Head of caudate nucleus (tissue), 42 donors: ENCODE measurements at regions not wholly inside any gene's neighbourhood (a gene's known extent, or its start where the extent isn't known, plus 50 kb on each side); places are given as distances from the start of the nearest gene placed in this dataset.

Experiments used
- DNase-seq, 42 donors: peaks; one replicate each; pipeline versions ENCODE4 v3.0.0 to v3.0.0-alpha.2; 2020 to 2021; ENCODE audit warnings: mixed read lengths in 7 of 42
- intact Hi-C: fragments of 100-400 bp; cut with DNase I; formaldehyde crosslinking; loops from one replicate; pipeline ENCODE4 v1.15.0; 2022

- no peak for DNase-seq
- intact Hi-C loops, result no loop called here
Measured at GRCh38 chr10:108791794-108792474, 1131.4 kb downstream of the XPNPEP1 start.

DNA sequence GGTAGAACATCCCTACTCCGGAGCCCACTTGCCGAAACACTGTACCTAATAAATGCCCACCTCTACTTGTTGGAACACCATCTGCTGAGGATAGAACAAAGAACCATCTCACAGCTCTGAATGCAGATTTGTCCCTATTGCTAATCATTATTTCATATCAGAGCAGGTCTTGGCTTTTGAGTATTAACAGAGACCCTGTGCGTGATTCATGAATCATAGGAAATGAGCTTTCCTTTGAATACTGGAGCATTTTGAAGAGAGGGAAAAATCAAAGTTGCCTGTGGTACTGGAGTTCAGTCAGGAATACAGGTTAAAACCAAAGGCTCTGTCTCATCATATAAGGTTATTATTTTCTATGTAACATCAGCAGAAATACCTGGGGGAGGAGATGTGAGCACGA, 1132.3 kb downstream of the XPNPEP1 start:
- intact Hi-C loops, result no loop called here
- DNase-seq, result no peak

GRCh38 chr10:108789919-108790318, 1133.4 kb downstream of the XPNPEP1 start:
- no peak for DNase-seq

DNA sequence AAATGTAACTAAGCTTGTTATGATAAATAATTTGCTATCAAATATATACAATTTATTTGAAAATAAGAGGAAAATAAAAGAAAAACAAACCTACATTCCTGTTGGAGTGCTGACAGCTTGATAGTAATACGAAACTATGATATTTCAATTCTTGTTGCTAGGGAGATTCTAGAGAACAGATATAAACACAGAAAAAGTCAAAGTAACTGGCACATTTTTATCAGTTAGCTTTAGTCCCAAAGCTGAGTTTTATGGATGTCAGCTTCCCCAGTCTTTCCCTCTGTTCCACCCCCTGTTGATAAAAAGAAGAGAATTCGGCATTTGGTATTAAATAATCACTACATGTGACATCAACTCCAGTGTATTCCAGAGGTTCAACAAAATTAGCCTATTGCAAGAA, 1134.0 kb downstream of the XPNPEP1 start:
- intact Hi-C loops, result no loop called here
- DNase-seq, result no peak

More at GRCh38 chr10:108789919-108790318, 1133.4 kb downstream of the XPNPEP1 start:
- intact Hi-C loops, result no loop called here

GRCh38 chr10:108788891-108789290, 1134.4 kb downstream of the XPNPEP1 start:
- intact Hi-C loops, result no loop called here
- no peak for DNase-seq

DNA sequence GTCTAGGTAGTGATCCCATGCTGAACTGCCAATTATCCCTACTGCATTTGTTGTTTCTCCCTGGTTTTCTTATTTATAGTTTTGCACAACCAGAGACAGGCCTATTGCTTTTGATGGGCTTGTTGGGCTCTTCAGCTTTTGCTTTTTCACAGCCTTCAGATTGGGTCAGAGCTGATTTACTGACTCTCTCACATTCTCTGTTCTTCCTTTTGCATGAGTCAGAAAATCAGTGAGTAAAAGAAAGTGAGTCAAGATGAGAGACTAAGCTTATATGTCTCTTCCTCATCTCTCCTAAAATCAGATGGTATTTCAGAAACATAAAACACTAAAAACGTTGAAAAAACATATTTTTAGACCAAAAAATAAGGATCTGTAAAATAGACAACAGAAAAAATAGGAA, 1135.4 kb downstream of the XPNPEP1 start:
- DNase-seq, result no peak
- intact Hi-C loops, result no loop called here

- intact Hi-C loops, result no loop called here
Measured at GRCh38 chr10:108785011-108785410, 1138.3 kb downstream of the XPNPEP1 start.

DNA sequence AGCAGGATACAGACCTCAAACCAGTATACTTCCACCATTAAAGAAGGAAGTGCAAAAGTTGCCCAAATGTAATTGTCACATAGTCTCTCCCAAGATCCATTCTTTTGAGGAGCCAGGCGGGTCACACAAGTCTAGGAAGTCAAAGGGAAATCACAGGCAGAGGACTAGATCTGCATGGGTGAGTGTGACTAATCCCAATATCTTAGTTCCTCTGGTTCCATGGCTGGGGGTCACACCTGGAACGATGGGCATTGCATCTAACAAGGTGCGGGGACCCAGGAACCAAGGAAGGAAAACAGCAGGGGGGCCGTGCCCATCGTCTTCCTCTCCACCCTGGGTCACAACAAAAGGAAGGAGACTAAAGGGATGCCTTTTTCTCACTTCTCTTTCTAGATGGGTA, 1138.8 kb downstream of the XPNPEP1 start:
- intact Hi-C loops, result no loop called here
- no peak for DNase-seq

More at GRCh38 chr10:108785011-108785410, 1138.3 kb downstream of the XPNPEP1 start:
- no peak for DNase-seq

DNA sequence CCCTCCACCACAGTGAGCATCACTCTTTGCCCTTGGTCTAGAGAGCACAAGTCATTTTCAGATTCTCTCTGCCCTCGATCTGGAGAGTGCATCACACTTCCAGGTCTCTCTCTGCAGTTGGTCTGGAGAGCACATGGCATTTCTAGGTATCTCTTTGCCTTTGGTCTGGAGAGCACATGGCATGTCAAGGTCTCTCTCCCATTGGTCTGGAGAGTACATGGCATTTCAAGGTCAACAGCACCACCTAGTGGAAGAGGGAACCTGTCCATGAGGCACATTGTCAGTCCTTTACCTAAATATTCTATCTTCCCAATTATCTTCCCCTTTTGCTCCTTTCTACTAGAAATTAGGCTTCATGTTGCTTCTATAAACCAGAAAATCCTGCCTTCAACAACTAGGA, 1139.4 kb downstream of the XPNPEP1 start:
- intact Hi-C loops, result no loop called here
- DNase-seq, result peak in 20 of 42 donors; percentile 1 to 46 (median 10)

DNA sequence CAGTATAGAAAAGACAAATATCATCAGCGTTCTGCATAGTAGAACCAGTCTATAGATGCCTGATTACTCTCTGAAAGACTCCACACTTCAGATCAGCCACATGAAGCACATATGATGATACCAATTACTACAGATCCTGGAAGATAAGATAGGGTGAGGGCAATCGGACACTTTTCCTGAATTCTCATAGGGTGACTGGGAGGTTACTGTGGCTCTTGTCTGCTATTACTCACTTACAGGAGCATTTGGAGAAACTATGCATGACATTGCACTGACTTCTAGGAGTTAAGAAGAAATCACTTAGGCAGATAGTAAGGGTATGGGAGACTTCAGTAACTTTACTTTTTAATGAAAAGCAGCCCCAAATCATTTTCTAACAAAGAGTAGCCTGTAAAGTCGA, 1140.9 kb downstream of the XPNPEP1 start:
- no peak for DNase-seq
- intact Hi-C loops, result no loop called here

DNA sequence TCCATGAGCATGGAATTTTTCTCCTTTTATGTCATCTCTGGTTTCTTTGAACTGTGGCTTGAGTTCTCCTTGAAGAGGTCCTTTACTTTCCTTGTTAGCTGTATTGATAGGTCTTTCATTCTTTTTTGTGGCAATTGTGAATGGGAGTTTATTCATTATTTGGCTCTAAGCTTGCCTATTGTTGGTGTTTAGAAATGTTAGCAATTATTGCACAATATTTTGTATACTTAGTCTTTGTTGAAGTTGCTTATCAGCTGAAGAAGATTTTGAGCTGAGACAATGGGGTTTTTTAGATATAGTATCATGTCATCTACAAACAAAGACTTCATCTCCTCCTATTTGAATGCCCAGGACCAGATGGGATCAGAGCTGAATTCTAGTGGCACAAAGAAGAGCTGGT, 1143.8 kb downstream of the XPNPEP1 start:
- no peak for DNase-seq
- intact Hi-C loops, result no loop called here

DNA sequence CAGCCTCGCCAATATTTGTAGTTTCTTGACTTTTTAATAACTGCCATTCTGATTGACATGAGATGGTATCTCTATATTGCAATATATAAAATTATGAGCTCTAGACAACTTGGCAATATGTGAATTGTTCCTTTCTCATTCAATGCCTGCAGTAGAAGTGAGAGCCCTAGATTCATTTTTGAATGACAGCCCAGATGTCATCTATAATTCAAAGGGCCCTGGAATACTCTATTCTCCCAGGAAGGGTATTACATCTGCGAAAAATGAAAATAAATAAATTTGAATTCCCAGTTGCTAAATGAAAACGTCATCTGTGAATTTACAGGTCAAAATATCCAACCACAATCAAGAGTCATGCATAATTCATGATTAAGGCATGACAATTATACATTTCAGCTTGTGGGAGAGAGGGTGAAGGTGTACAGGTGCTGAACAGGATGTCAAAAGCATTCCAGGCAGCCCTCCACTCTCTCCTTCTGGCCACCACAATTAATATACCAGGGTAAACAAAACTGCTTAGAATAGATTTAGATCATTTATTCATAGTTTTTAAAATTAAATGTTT, 1147.3 kb downstream of the XPNPEP1 start:
- intact Hi-C loops, result no loop called here
- no peak for DNase-seq

DNA sequence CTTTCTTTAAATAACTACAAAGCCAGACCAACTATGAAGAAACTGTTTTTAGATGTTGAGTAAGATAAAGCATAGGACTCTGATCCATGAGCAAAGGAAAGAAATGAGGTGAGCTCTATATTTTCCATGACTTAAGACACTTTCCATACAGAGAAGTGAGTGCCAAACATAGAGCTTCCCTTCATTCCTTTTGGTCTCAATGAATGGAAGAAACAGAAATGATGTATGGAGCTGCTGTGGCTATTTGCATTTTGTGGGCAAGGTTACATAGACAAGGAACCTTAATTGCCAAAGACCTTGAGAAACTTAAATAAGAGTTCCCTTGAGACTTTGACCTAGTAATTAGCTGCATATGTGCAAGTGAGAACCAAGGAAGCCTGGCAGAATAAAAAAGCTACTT, 1152.2 kb downstream of the XPNPEP1 start:
- intact Hi-C loops, result no loop called here

GRCh38 chr10:108765794-108766193, 1157.5 kb downstream of the XPNPEP1 start:
- no peak for DNase-seq
- intact Hi-C loops, result no loop called here

More for the DNA sequence above, 1152.2 kb downstream of the XPNPEP1 start:
- DNase-seq, result no peak

- intact Hi-C loops, result no loop called here
- DNase-seq, result no peak
Measured at GRCh38 chr10:108757946-108758345, 1165.4 kb downstream of the XPNPEP1 start.

GRCh38 chr10:108755646-108756045, 1167.7 kb downstream of the XPNPEP1 start:
- intact Hi-C loops, result no loop called here
- no peak for DNase-seq

GRCh38 chr10:108753326-108753725, 1170.0 kb downstream of the XPNPEP1 start:
- DNase-seq, result no peak
- intact Hi-C loops, result no loop called here

GRCh38 chr10:108749042-108749441, 1174.3 kb downstream of the XPNPEP1 start:
- intact Hi-C loops, result no loop called here
- DNase-seq, result no peak

- intact Hi-C loops, result no loop called here
- DNase-seq, result no peak
Measured at GRCh38 chr10:108736111-108736510, 1187.2 kb downstream of the XPNPEP1 start.

GRCh38 chr10:108735380-108735779, 1187.9 kb downstream of the XPNPEP1 start:
- intact Hi-C loops, result no loop called here
- no peak for DNase-seq

GRCh38 chr10:108721874-108722273, 1201.4 kb downstream of the XPNPEP1 start:
- intact Hi-C loops, result no loop called here
- DNase-seq, result no peak
